ENCODE measurements at regions not wholly inside any gene's neighbourhood (a gene's known extent, or its start where the extent isn't known, plus 50 kb on each side); places are given as distances from the start of the nearest gene placed in this dataset.

DNA sequence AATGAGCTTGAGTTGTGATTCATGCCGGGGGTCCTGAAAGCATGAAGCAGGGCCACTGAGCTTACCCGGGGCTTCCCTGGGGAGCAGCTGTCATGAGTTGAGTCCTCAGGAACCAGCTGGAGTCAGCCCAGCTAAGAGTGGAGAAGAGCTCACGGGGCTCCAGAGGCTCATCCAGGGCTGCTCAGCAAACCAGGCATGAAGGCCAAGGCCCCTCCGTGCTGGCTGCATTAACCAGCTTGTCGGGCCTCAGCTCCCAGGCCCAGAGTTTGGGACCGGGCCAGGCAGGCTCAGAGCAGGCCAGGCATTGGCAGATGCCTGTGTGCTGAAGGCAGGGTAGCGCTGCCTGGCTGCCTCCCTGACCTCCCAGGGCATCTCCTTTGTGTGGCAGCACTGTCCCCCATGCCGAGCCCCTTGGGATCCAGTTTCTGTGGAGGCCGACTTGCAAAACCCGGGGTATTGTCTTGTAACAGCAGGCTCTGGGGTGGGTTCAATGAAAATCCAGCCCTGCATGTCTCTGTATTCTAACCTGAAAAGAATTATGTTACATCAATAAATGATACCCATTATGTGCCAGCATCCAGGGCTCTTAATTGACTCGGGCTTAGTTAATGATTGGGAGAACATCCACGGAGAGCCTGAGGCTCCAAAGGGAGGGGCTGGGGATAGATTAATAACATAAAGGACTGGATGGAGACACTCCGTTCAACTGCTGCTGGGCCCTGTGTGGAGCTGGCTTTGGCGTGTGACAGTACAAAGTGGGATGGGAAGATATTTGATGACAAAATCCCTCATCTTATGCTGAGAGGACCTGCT, 68.0 kb upstream of the MSX1 start:
- no peak for TF ChIP-seq POLR2AphosphoS5 (IDR thresholded peaks at IDR 0.05; ENCODE audit: insufficient read depth, low read depth, low read length)
- TF ChIP-seq CTCF (IDR thresholded peaks at IDR 0.05; ENCODE audit: extremely low read depth in 1 of 2, insufficient read depth in 1 of 2, low read depth in 1 of 2, low read length in 2 of 2): no peak
- no peak for TF ChIP-seq POLR2A (IDR thresholded peaks at IDR 0.05; ENCODE audit: low read depth, low read length)

Measured in endothelial cell of umbilical vein (primary cell).